H9 (cell line): ENCODE measurements at regions not wholly inside any gene's neighbourhood (a gene's known extent, or its start where the extent isn't known, plus 50 kb on each side); places are given as distances from the start of the nearest gene placed in this dataset.

ENCODE experiments used
- DNase-seq: peaks from one replicate; pipeline ENCODE4 v3.0.0-alpha.2; 2017
- H2AFZ ChIP-seq: one replicate; pipeline ENCODE4 v1.6.1; 2013; ENCODE audit warnings: mild to moderate bottlenecking, low read length, control low read depth, moderate library complexity
- H2AK5ac ChIP-seq: 2 replicates; pipeline ENCODE4 v1.6.1; 2013; ENCODE audit warnings: low read length, control low read depth, mixed read lengths; ENCODE audit not compliant: insufficient read length
- H2BK120ac ChIP-seq: one replicate; pipeline ENCODE4 v1.6.1; 2013; ENCODE audit warnings: low read depth, mild to moderate bottlenecking, low read length, control low read depth, inconsistent platforms; ENCODE audit not compliant: poor library complexity, severe bottlenecking
- H2BK12ac ChIP-seq: 2 replicates; pipeline ENCODE4 v1.6.1; 2013; ENCODE audit warnings: low read length, control low read depth, mixed read lengths, low read depth; ENCODE audit not compliant: insufficient read length
- H2BK15ac ChIP-seq: 2 replicates; pipeline ENCODE4 v1.6.1; 2013; ENCODE audit warnings: low read depth, low read length, control low read depth
- H2BK20ac ChIP-seq: one replicate; pipeline ENCODE4 v1.6.1; 2013; ENCODE audit warnings: low read depth, mild to moderate bottlenecking, low read length, control low read depth, inconsistent platforms; ENCODE audit not compliant: poor library complexity, severe bottlenecking
- H2BK5ac ChIP-seq: 2 replicates; pipeline ENCODE4 v1.6.1; 2013; ENCODE audit warnings: low read length, control low read depth, mixed read lengths; ENCODE audit not compliant: insufficient read length
- H3K14ac ChIP-seq: 2 replicates; pipeline ENCODE4 v1.6.1; 2013; ENCODE audit warnings: low read length, control low read depth; ENCODE audit not compliant: insufficient read depth
- H3K18ac ChIP-seq: 2 replicates; pipeline ENCODE4 v1.6.1; 2013; ENCODE audit warnings: low read depth, mild to moderate bottlenecking, mixed read lengths, low read length, control low read depth; ENCODE audit not compliant: insufficient read length
- H3K23ac ChIP-seq: 2 replicates; pipeline ENCODE4 v1.6.1; 2013; ENCODE audit warnings: low read length, control low read depth, mixed read lengths, low read depth; ENCODE audit not compliant: insufficient read length
- H3K23me2 ChIP-seq: 2 replicates; pipeline ENCODE4 v1.6.1; 2013; ENCODE audit warnings: low read depth, mild to moderate bottlenecking, mixed read lengths, low read length, control low read depth; ENCODE audit not compliant: insufficient read length, poor library complexity, severe bottlenecking
- H3K27ac ChIP-seq: 2 replicates; pipeline ENCODE4 v1.5.1; 2013; ENCODE audit warnings: low read length, control low read depth, mixed read lengths, low read depth; ENCODE audit not compliant: insufficient read length
- H3K27me3 ChIP-seq: 2 replicates; pipeline ENCODE4 v1.6.1; 2013; ENCODE audit warnings: low read length, control low read depth, inconsistent platforms; ENCODE audit not compliant: insufficient read depth
- H3K4ac ChIP-seq: 2 replicates; pipeline ENCODE4 v1.6.1; 2013; ENCODE audit warnings: low read depth, mild to moderate bottlenecking, control low read depth, inconsistent platforms, low read length, moderate library complexity
- H3K4me1 ChIP-seq: 2 replicates; pipeline ENCODE4 v1.6.1; 2013; ENCODE audit warnings: low read length, control low read depth, inconsistent platforms; ENCODE audit not compliant: insufficient read depth
- H3K4me2 ChIP-seq: 2 replicates; pipeline ENCODE4 v1.6.1; 2013; ENCODE audit warnings: low read length, control low read depth, mixed read lengths; ENCODE audit not compliant: insufficient read length, insufficient read depth
- H3K56ac ChIP-seq: 2 replicates; pipeline ENCODE4 v1.6.1; 2013; ENCODE audit warnings: low read depth, mild to moderate bottlenecking, mixed read lengths, low read length, control low read depth; ENCODE audit not compliant: insufficient read length
- H3K79me1 ChIP-seq: 2 replicates; pipeline ENCODE4 v1.6.1; 2013; ENCODE audit warnings: low read depth, mild to moderate bottlenecking, moderate library complexity, low read length, control low read depth, inconsistent platforms; ENCODE audit not compliant: insufficient read depth, poor library complexity, severe bottlenecking
- H3K79me2 ChIP-seq: 2 replicates; pipeline ENCODE4 v1.6.1; 2013; ENCODE audit warnings: low read length, control low read depth, inconsistent platforms; ENCODE audit not compliant: insufficient read depth
- H3K9ac ChIP-seq: 2 replicates; pipeline ENCODE4 v1.6.1; 2013; ENCODE audit warnings: low read length, control low read depth, mixed read lengths; ENCODE audit not compliant: insufficient read length; ENCODE audit errors: extremely low read depth
- H3K9me3 ChIP-seq: one replicate; pipeline ENCODE4 v1.6.1; 2013; ENCODE audit warnings: low read depth, low read length, inconsistent platforms; ENCODE audit not compliant: control insufficient read depth
- H3T11ph ChIP-seq: one replicate; pipeline ENCODE4 v1.6.1; 2013; ENCODE audit warnings: mild to moderate bottlenecking, low read length, control low read depth, inconsistent platforms
- H4K20me1 ChIP-seq: one replicate; pipeline ENCODE4 v1.6.1; 2013; ENCODE audit not compliant: control insufficient read depth, insufficient read length, insufficient read depth
- H4K5ac ChIP-seq: 2 replicates; pipeline ENCODE4 v1.6.1; 2013; ENCODE audit warnings: low read depth, mild to moderate bottlenecking, mixed read lengths, low read length, control low read depth; ENCODE audit not compliant: insufficient read length
- H4K8ac ChIP-seq: replicated peaks from 2 replicates; pipeline ENCODE4 v1.6.1; 2013; ENCODE audit warnings: low read length, control low read depth, mixed read lengths, low read depth; ENCODE audit not compliant: insufficient read length
- H4K91ac ChIP-seq: 2 replicates; pipeline ENCODE4 v1.6.1; 2013; ENCODE audit warnings: low read depth, mild to moderate bottlenecking, moderate library complexity, mixed read lengths, low read length, control low read depth; ENCODE audit not compliant: insufficient read length
- H3K27ac Mint-ChIP-seq, 3 experiments: 2 replicates in 2 of 3; 3 replicates in 1 of 3; pipeline ENCODE4 v1.8.0; 2020 to 2021; ENCODE audit warnings: mixed read lengths in 3 of 3, mild to moderate bottlenecking in 1 of 3, moderate library complexity in 1 of 3
- H3K27me3 Mint-ChIP-seq: 2 replicates; pipeline ENCODE4 v1.8.0; 2021; ENCODE audit warnings: low read depth, mild to moderate bottlenecking, moderate library complexity, mixed read lengths
- H3K36me3 Mint-ChIP-seq, 3 experiments: 2 replicates in 2 of 3; 3 replicates in 1 of 3; pipeline ENCODE4 v1.8.0; 2020 to 2021; ENCODE audit warnings: low read depth in 3 of 3, mixed read lengths in 3 of 3; ENCODE audit not compliant: insufficient read depth in 1 of 3
- H3K4me1 Mint-ChIP-seq, 2 experiments: 2 replicates each; pipeline ENCODE4 v1.8.0; 2020; ENCODE audit warnings: mixed read lengths in 2 of 2
- H3K4me3 Mint-ChIP-seq, 2 experiments: 2 replicates in 1 of 2; 3 replicates in 1 of 2; pipeline ENCODE4 v1.8.0; 2020 to 2021; ENCODE audit warnings: mild to moderate bottlenecking in 2 of 2, mixed read lengths in 2 of 2, moderate library complexity in 1 of 2
- H3K9me3 Mint-ChIP-seq, 2 experiments: 2 replicates in 1 of 2; 3 replicates in 1 of 2; pipeline ENCODE4 v1.8.0; 2020; ENCODE audit warnings: mild to moderate bottlenecking in 2 of 2, mixed read lengths in 2 of 2, moderate library complexity in 1 of 2
- CTCF ChIP-seq: fragments of 200-600 bp; sonication (generic); conservative IDR thresholded peaks from 3 replicates; pipeline ENCODE4 v1.8.0; 2021; ENCODE audit warnings: antibody characterized with exemption, mild to moderate bottlenecking

- peaks cover 5 to 7% of the 10 kb centered on the region in 2 experiments; a peak in 4 of 5 replicates for H3K9me3 Mint-ChIP-seq
- Histone ChIP-seq H3K79me2 (no peaks in the 10 kb centered on the region), H2BK15ac (no peak overlapping the region), H3K4me1 (no peaks in the 10 kb centered on the region), H4K20me1 (no peaks in the 10 kb centered on the region), H3K4ac (no peak overlapping the region), H3K56ac (no peak overlapping the region), H3K23me2 (no peaks in the 10 kb centered on the region), H3K18ac (no peak overlapping the region), H2BK20ac (no peak overlapping the region), H4K91ac (no peak overlapping the region), H3K27me3 (no peaks in the 10 kb centered on the region), H3K14ac (no peak overlapping the region), H2AFZ (no peak overlapping the region), H3K4me2 (no peak overlapping the region), H2BK5ac (no peak overlapping the region), H4K8ac (no peak overlapping the region), H3K79me1 (no peaks in the 10 kb centered on the region), H2BK12ac (no peak overlapping the region), H4K5ac (no peak overlapping the region), H2BK120ac (no peak overlapping the region), H3K9ac (no peak overlapping the region), H3T11ph (no peak overlapping the region), H3K23ac (no peak overlapping the region), H3K27ac (no peak overlapping the region), H3K9me3 (no peaks in the 10 kb centered on the region), H2AK5ac (no peak overlapping the region)
- H3K36me3 Mint-ChIP-seq, result peaks cover 0 to 5% (median 3%) of the 10 kb centered on the region in 3 experiments; a peak in 3 of 7 replicates
- H3K4me1 Mint-ChIP-seq, result peaks cover 3% of the 10 kb centered on the region in 2 experiments; a peak in 3 of 4 replicates
- no peak overlapping the region for H3K4me3 Mint-ChIP-seq
- DNase-seq, result no peak
- H3K27ac Mint-ChIP-seq, result no peak overlapping the region
- TF ChIP-seq CTCF, result no peak
- no peaks in the 10 kb centered on the region for H3K27me3 Mint-ChIP-seq
Measured at GRCh38 chr9:73014011-73014410, 61.2 kb upstream of the ALDH1A1 start.
